H4 (cell line): ENCODE measurements at regions not wholly inside any gene's neighbourhood (a gene's known extent, or its start where the extent isn't known, plus 50 kb on each side); places are given as distances from the start of the nearest gene placed in this dataset.

Source experiments
- DNase-seq: peaks from one replicate; pipeline ENCODE4 v3.0.0-alpha.2; 2015; ENCODE audit warnings: low spot score

DNA sequence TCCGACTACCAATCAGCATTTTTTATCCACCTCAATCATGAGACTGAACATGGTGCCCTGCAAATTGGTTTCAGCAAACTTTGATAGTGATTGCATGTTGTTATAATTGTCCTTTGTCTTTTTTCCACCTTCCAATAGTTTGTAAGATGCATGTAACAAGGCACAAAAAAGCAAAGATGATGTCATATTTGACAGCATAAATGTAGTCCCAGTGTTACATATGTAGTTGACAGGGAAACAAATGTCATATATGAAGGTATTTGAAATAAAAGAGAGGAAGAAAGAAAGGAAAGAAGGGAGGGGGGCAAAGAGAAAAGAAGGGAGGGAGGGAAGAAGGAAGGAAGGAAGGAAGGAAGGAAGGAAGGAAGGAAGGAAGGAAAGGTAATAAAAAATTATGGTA lies 441.7 kb upstream of the CPEB2 start:
- no peak for DNase-seq

DNA sequence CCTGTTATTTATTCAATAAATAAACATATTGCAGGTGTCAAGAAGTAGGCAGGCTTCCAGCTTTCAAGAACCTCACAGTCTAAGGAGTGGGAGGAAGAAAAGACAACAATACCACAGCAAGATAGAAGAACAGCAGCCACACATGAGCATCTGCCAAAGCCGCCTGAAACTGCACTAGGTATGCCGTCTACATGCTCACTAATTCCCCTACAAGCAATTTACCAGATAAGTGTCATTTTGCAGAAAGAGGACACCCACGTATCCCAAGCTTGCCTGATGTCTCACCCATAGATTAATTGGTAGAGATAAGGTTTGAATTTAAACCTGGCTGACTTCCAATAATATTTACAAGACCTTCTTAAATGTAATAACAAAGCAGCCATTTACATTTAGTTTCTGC lies 439.4 kb upstream of the CPEB2 start:
- no peak for DNase-seq

DNA sequence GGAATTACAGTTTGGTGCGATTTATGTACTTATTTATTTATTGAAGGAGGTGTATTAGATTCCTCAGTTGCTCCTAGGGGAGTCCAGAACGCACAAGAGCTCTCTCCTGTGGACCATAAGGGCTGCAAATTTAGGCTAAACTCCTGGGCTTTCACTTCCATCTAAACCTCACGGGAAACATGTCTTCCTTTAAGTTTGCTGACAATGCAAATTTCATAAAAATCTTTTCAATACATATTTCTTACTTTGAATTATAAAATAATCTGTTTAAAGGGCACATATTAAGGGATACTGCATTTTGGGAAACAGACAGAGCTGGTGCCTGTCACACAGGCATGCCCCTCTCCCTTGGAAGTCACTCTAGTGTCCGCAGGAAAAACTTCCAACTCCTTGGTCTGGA lies 438.0 kb upstream of the CPEB2 start:
- DNase-seq: no peak

DNA sequence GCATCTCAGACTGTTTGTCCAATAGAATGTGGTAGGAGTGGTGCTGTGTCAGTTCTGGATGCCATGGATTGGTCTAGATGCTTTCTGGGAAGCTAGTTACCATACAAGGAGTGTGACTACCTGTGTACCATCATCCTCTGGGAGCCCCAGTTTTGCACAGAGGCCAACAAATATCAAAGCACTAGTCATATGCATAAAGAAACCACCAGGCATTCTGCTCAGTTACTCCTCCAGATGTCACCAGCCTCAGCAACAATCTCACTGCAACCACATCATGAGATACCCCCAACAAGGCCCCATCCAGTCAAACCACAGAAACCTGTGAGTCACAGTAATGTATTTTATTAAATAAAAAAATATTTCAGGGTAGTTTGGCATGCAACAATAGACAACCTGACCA lies 435.8 kb upstream of the CPEB2 start:
- peak; percentile 50 for DNase-seq

DNA sequence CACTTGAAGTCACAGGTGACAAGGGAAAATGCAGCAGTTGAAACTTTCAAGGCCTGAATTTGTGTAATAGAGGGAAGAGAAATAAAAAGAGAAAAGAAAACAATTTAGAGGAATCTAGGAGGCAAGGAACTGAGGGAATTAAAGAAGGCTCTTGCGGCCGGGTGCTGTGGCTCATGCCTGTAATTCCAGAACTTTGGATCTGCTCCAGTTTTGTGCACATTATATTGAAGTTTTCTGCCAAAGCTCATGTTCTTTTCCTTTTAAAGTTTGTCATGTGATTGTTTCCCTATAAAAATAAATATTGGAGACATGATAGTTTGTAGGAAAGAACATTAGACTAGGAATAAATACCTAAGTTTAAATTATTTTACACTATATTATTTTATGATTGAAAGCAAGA lies 433.9 kb upstream of the CPEB2 start:
- DNase-seq: no peak

DNA sequence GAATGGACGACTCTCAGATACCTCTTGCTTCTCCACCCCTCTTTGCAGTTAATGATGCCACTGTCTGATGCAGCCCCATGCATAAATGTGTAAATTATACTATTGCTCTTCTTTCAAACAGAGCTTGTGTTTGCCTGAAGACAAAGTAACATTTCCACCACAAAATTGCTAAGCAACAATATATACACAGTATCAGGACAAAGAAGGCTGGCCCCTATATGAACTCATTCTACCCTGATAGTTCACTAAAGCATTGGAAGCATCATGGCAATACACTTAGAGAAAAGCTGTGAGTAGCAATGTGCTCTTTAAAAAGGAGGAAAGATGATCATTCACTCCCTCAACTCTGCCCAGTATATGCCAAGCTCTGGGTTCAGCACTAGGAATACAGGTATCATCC lies 427.0 kb upstream of the CPEB2 start:
- DNase-seq: no peak

DNA sequence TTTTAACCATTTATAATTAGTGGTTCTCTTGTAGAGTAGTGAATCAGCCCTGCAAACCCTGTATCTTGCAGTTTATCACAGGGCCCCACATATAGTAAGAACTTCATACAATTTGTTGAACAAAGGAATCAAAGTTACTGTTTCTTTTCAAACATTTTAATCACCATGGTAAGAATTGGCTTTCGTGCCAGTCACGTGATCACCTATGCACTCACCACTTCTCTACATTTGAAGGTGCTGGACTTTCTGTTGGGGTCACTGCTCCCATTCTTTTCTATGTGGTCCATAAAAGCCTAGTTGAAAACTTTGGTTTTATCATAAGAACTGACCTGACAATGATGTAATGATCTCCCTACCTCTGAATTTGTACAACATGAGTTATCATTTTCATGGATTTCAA lies 426.4 kb upstream of the CPEB2 start:
- no peak for DNase-seq

DNA sequence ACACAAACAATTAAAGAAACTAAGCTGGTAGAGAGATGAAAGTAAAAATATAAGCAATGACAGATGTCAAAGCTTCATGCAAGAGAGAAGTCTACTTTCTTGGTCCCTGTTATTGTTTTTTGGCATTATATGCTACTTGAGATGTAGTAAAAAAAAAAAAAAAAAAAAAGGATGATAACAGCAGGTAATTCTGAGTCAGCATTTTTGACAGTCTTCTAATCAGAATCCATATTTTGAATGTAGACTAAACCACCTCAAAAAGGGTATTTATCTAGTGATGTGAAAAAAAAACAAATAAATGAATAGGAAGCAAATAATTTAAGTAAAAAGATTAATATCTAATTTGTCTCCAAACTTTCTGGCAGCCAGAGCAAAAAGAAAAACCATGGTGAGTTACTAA lies 422.2 kb upstream of the CPEB2 start:
- DNase-seq: no peak

DNA sequence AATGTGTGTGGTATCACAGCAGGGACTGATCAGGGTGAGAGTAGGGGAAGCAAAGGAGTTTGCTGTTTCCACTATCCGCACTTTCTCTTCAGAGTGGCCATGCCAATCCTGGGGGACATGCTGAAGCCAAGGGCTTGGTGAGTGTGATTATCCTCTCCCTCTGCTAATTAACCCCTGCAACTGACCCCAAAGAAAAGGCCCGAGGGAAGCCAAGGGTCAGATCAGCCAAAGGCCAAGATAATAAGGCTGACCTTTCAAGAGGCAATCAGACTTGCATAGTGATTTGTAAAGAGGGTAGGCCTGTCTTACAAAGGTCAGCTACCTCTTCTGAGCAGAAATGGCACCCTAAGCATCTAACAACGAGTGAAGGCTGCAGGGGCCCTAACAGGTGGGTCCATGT lies 420.5 kb upstream of the CPEB2 start:
- no peak for DNase-seq

DNA sequence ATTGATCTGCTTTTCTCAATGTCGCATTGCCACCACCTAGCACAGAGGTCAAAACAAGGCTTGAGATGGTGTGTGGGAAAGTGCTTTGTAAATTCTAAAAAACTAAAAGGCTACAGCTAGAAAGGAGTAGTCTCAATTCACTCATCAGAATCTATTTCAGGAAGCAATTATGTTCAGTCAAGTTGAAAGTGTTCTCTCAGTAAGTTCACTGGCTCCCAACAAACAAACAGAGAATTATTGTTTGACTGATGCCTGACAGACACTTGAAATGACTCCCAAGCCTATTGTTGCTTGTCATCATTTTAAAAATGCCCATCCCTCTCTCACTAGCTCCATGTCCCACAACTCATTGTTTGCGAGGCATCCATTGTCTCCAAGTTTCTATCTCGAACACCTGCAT lies 419.6 kb upstream of the CPEB2 start:
- no peak for DNase-seq

DNA sequence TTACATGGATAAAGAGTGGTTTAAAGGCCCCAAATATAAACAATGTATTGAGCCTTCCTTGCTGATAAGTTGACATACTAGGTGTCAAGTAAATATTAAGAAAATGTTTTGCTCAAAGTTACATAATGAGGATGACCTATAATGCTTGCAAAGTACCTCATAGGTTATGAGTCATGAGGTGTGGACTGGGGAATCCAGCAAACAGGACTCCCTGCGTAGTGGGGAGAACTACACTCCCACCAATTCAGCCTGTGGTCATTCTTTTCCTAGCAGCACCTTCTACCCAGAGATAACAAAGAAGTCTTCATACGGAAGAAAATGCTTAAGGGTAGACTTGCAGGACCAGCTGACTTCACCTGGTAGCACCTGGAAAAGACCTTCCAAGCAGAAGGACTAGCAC lies 418.9 kb upstream of the CPEB2 start:
- no peak for DNase-seq

DNA sequence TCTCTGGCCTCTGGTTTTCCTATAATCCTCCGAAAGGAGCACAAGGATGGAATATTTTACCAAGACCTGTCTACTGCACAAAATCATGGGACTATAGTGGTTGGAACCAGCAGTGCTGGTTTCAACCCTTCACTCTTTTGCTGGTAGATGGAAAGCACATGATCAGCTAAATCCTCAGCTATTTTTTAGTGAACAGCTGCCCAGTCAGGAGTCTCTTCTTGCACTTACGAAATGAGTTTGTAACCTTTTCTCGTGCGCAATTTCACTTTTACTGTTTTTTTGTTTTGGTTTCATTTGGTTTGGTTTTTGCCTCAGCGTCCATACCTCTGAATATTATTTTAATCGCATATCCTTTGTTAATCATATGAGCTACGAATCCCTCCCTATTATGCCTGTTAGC lies 418.5 kb upstream of the CPEB2 start:
- no peak for DNase-seq

DNA sequence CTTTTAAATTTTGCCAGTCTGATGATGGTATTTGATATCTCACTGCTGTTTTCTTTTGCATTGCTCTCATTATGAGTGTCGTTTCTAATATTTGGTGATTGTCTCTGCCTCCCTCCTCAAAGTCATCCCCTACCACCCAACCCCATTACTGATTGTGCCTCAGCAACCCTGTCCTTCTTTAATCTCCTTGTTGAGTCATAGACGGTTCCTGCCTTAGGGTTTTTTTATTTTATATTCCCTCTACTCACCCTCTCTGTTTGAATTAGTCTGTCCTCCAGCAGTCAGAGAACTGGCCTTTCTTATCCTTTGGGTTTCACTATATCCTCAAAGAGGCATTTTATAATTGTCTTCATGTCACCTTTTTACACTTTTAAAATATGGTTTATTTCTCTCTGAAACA lies 409.3 kb upstream of the CPEB2 start:
- no peak for DNase-seq

DNA sequence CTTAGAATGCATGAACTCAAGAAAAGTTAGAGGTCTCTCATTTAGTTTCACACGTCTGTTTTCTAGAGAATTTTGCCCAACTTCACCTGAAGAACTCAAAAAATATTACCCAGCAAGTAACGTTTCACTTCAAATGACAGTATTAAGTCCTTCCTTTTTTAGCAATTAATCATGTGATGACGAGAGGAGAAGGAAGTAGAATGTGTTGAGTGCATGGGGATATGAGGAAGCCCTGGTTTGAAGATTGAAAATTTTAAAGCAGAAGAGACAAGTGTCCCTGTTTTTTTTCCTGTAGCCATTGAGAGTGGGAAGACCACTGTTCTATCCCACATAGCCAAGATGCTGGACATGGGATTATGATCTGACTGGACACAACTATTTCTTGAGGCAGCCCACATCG lies 406.3 kb upstream of the CPEB2 start:
- DNase-seq: no peak

DNA sequence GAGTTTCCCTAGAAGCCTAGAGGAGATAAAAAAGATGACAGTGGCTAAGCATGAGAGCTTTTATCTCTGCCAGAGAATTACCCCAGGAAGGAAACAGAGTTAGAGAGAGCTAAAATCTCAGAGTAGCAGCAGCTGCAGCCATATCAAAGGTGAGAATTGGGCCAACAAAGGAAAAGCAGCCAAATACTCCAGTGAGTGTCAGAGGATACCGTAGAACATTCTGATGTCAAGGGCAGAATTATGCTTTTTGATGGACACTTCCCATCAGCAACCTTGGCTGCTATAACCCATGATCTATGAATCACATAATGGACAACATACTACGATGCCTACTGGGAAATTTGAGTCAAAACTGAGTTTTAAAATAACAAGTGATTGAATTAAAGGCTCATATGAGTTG lies 405.8 kb upstream of the CPEB2 start:
- DNase-seq: no peak

DNA sequence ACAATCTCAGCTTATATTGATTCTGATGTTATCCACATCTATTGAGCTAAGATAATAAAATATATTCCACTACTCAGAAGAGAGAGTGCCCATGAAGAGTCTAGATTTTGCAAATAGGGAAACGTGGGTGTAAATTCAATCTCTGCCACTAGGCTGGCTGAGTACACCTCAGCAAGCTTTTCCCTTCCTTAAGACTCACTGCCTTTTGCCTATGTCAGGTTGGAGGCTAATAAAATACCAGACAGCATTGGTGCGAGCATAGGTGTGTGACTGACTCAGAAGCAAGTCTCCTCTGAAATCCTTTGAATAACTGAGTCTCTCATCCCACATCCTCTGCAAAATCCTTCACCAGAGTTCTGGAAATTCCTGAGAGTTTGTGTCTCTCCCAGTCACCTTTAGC lies 405.4 kb upstream of the CPEB2 start:
- no peak for DNase-seq

DNA sequence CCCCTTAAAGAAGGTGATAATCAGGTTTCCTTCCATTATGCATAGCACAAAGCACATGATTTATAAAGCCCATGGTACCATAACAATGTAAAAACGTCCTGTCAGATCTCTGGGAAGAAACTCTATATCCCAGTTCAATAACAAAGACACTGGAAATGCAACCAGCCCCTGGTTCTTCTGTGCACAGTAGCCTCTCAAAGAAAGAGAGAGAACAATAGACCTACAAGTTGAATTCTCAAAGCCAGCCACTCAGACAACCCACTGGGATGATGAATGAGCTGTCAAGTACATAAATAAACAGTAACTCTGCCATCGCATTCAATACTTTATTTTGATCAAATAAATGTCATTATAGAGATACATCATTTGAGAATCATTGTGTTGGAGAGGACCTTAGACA lies 400.1 kb upstream of the CPEB2 start:
- DNase-seq: no peak

DNA sequence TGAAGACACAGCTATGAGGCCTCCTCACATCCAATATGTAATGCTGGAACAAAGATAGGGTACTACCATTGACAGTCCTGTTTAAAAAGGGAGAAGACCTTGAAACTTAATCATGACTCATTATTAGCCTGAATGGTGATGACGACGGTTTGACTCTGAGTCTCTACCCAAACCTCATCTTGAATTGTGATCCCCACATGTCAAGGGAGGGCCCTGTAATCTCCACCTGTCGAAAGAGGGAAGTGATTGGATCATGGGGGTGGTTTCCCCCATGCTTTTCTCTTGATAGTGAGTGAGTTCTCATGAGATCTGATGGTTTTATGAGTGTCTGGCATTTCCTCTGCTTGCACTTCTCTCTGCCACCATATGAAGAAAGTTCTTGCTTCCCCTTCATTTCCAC lies 395.3 kb upstream of the CPEB2 start:
- DNase-seq: no peak

DNA sequence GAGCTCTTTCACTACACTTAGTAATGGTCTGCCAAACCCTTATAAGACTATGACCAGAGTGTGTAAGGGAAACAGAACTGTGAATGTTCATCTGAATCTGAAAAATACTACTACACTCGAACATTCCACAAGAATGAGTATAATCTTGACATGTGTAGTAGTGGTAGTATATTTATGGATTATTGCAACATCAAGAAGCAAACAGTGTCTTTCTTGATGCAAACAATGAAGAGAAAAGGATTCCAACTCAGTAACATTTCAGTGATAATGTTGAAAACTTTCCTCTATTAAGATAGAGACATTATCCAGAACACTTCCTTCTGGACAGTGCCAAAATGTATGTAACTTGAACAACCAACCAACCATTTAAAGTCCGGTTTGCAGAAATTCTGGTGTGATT lies 394.7 kb upstream of the CPEB2 start:
- DNase-seq: no peak

DNA sequence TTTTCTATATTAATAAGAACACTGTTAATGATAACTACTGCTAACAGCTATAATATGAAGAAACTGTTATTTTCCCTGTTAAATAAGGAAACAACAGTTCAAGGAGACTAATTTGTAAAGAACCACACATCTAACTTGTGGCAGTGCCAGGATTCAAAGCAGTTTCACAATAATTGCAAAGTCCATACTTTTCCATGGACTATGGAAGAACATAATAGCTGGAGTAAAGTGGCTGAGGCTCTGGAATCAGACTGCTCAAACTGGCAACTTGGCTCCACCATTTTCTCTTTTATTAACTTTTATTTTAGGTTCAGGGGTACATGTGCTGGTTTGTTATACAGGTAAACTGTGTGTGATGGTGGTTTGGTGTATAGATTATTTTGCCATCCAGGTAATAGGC lies 393.7 kb upstream of the CPEB2 start:
- no peak for DNase-seq

DNA sequence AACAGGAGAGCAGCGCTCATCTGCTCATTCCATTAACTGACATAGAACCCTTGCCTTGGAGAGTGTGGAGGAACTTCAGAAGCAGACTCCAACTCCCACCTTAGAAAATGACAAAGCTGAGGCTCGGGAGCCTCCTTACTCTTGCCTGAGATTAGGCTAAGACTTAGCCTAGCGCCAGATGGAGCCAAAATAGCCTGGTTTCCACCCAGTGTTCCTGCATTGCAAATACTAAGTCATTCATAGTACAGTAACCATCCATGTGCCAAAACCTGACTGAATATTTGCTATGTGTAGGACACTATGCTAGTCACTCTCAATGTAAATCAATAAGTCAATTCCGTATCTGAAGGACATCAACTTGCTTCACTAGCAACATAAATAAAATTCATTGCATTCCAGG lies 387.4 kb upstream of the CPEB2 start:
- no peak for DNase-seq

DNA sequence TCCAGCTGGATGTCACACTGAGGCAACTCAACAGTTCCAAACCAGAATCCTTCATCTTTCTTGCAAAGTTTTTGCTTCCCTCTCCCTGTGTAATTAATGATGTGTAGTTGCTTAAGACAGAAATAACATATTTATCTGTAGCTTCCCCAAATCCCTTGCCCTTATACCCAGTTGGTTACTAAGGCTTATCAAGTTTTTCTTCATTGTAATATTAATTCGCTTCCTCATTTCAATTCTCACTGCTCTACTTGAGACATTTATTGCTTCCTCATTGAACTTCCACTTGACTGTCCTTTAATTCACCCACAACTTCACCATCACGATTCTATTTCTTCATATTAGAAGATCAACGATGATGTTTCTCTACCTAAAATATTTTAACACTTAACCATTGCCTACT lies 386.6 kb upstream of the CPEB2 start:
- no peak for DNase-seq

DNA sequence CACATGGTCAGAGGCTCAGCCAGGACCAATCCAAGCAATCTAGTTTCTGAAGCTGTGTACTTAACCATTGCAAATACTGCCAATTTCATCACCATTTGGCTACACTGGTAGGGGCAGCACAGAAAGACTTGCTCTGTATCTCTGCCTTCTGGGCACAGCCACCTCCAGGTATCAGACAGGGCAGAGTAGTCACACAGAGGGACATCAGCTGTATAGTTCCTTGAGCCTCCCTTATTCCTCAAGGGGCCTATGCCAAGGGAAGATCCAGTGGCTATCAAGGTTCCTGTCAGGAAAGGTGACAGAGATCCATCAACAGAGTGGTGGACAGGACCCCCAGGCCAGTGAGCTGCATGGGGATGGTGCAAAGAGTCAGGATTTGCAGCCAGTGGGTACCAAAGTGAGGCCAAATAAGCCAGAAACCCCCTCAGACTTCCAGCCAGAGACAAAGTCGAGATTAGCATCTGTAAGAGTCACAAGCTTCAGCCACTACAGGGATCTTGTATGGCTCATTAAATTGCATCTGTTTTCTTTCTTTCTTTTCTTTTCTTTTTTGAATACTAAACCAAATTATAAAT lies 381.6 kb upstream of the CPEB2 start:
- DNase-seq: no peak

DNA sequence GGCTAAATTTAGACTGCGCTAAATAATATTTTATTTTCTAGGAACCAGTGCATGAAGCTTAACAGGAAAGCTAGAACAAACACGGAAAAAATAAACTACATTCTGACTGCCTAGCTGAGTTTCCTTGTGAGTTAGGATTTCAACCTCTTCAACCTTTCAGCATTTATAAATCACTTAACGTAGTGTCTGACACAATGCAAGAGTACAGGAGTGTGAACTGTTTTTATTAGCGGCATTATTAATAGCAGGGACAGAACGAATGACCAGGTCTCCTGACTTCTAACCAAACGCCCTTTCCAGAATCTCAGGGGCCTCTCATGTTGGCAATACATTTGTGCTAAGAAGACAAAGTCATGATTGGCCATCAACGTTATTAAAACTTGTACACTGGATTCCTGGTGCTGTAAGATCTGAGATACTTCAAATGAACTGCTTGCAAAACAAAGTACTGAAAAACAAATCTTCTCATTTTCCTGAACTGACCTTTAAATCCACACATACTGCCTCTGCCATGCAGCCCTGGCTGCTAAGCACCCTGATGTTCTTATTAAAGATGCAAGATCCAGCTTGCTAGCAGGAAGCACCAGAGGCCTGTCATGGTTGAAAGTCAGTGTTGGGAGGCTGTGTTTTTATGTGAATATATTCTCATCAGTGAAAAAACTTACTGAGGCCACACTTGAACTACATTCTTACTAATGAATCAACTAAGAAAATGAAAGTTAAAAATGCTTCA lies 380.4 kb upstream of the CPEB2 start:
- DNase-seq: no peak
